K562 (cell line): ENCODE measurements at regions not wholly inside any gene's neighbourhood (a gene's known extent, or its start where the extent isn't known, plus 50 kb on each side); places are given as distances from the start of the nearest gene placed in this dataset.

ENCODE experiments used
- ATAC-seq: fragments of 200-7000 bp; cut with Tn5 transposase; 3 replicates; pipeline ENCODE4 v1.9.1; 2020; ENCODE audit warnings: moderate library complexity
- BruUV-seq: library from RNA; stranded (reverse); fragments of 400-500 nt; replicated peaks from 2 replicates; lab custom pipeline; 2021; lab: Mats Ljungman, UMichigan
- CTCF ChIA-PET: fragments of 300-600 bp; formaldehyde crosslinking; extraction: SDS; loops from one replicate; lab custom pipeline; 2021; ENCODE audit warnings: low intra/inter-chr PET ratio; lab: Yijun Ruan, JAX
- POLR2A ChIA-PET: fragments of 300-600, 350-650 bp; sonication (Branson Sonifier 250); formaldehyde crosslinking; extraction: SDS; loops from one replicate; lab custom pipeline; 2021; ENCODE audit warnings: antibody characterized with exemption, inconsistent platforms; lab: Yijun Ruan, JAX
- DNase-seq, 4 experiments: peaks; one replicate each; pipeline versions ENCODE4 v3.0.0 to v3.0.0-alpha.2; 2011 to 2018; ENCODE audit warnings: low spot score in 3 of 4, mixed read lengths in 3 of 4; ENCODE audit errors: extremely low read depth in 1 of 4
- FAIRE-seq: peaks from 2 replicates; lab custom pipeline; 2011; peaks lifted over from hg19 to GRCh38; lab: Jason Lieb, UNC
- H2AFZ ChIP-seq: 2 replicates; pipeline ENCODE4 v1.6.0; 2011; ENCODE audit warnings: low read depth, low read length, control low read depth, inconsistent platforms
- H3K27ac ChIP-seq: fragments of 200-600 bp; 3 replicates; pipeline ENCODE4 v1.8.0; 2011; ENCODE audit warnings: low read depth, mild to moderate bottlenecking, control low read depth, inconsistent platforms, low read length, moderate library complexity, mixed read lengths; ENCODE audit errors: extremely low read depth
- H3K27me3 ChIP-seq, 2 experiments: fragments of 300-600 bp in 1 of 2; 2 replicates in 1 of 2; 3 replicates in 1 of 2; pipeline versions ENCODE4 v1.6.0 to v1.8.0; 2011; ENCODE audit warnings: inconsistent platforms in 2 of 2, low read length in 2 of 2, mild to moderate bottlenecking in 1 of 2, mixed read lengths in 1 of 2, moderate library complexity in 1 of 2; ENCODE audit not compliant: control insufficient read depth in 2 of 2, insufficient read depth in 2 of 2
- H3K36me3 ChIP-seq: fragments of 300-600 bp; 3 replicates; pipeline ENCODE4 v1.8.0; 2011; ENCODE audit warnings: mild to moderate bottlenecking, low read length, inconsistent platforms; ENCODE audit not compliant: control insufficient read depth, insufficient read depth
- H3K4me1 ChIP-seq, 2 experiments: fragments of 200-600 bp in 1 of 2; replicated peaks in 1 of 2; 2 replicates in 1 of 2; 3 replicates in 1 of 2; pipeline versions ENCODE4 v1.5.1 to v1.8.0; 2011; ENCODE audit warnings: inconsistent platforms in 2 of 2, low read length in 2 of 2, mild to moderate bottlenecking in 1 of 2, mixed read lengths in 1 of 2, moderate library complexity in 1 of 2; ENCODE audit not compliant: control insufficient read depth in 2 of 2, insufficient read depth in 2 of 2
- H3K4me2 ChIP-seq: 2 replicates; pipeline ENCODE4 v1.6.1; 2011; ENCODE audit warnings: low read length, control low read depth, inconsistent platforms, mixed read lengths; ENCODE audit not compliant: insufficient read depth
- H3K4me3 ChIP-seq: fragments of 200-600 bp; sonication (generic), shearing (Covaris generic); 2 replicates; pipeline ENCODE4 v1.5.1; 2016; ENCODE audit warnings: control low read depth, inconsistent platforms
- H3K79me2 ChIP-seq: fragments of 200-600 bp; 3 replicates; pipeline ENCODE4 v1.8.0; 2011; ENCODE audit warnings: low read length, inconsistent platforms; ENCODE audit not compliant: control insufficient read depth, insufficient read depth
- H3K9ac ChIP-seq, 2 experiments: 2 replicates each; pipeline versions ENCODE4 v1.6.0 to v1.6.1; 2011; ENCODE audit warnings: low read depth in 2 of 2, low read length in 2 of 2, control low read depth in 1 of 2, inconsistent platforms in 1 of 2, mild to moderate bottlenecking in 1 of 2, mixed read lengths in 1 of 2; ENCODE audit not compliant: insufficient read depth in 1 of 2
- H3K9me1 ChIP-seq: one replicate; pipeline ENCODE4 v1.6.0; 2011; ENCODE audit warnings: inconsistent platforms, mild to moderate bottlenecking, low read length, moderate library complexity; ENCODE audit not compliant: control insufficient read depth, insufficient read depth
- H3K9me3 ChIP-seq: replicated peaks from 2 replicates; pipeline ENCODE4 v1.5.1; 2011; ENCODE audit warnings: low read depth, low read length, inconsistent platforms; ENCODE audit not compliant: control insufficient read depth, insufficient read depth
- H4K20me1 ChIP-seq: replicated peaks from 2 replicates; pipeline ENCODE4 v1.6.1; 2011; ENCODE audit warnings: low read length, inconsistent platforms, mixed read lengths; ENCODE audit not compliant: control insufficient read depth, insufficient read depth
- ARID2 ChIP-seq: fragments of 450-650 bp; IDR thresholded peaks from 2 replicates; pipeline ENCODE4 v1.6.1; 2017; ENCODE audit warnings: antibody characterized with exemption, mild to moderate bottlenecking
- GABPB2 ChIP-seq: fragments of 250-450 bp; sonication (Bioruptor Pico); conservative IDR thresholded peaks from 2 replicates; pipeline ENCODE4 v1.5.1; 2021; ENCODE audit warnings: mild to moderate bottlenecking
- GATAD2A ChIP-seq: fragments of 450-650 bp; IDR thresholded peaks from 2 replicates; pipeline ENCODE4 v1.6.1; 2017
- HDAC6 ChIP-seq: IDR thresholded peaks from 2 replicates; pipeline ENCODE4 v1.6.1; 2012; ENCODE audit warnings: low read depth, mild to moderate bottlenecking, control low read depth, inconsistent platforms, low read length, moderate library complexity
- NFIC ChIP-seq: fragments of 450-650 bp; IDR thresholded peaks from 2 replicates; pipeline ENCODE4 v1.6.1; 2017; ENCODE audit warnings: mild to moderate bottlenecking, inconsistent platforms
- NR2C1 ChIP-seq, 2 experiments: fragments of 450-650 bp; IDR thresholded peaks; 2 replicates each; pipeline ENCODE4 v1.6.1; 2017; ENCODE audit warnings: mild to moderate bottlenecking in 2 of 2, antibody characterized with exemption in 1 of 2, inconsistent platforms in 1 of 2, missing compliant biosample characterization in 1 of 2, missing genetic modification characterization in 1 of 2
- RBM25 ChIP-seq: fragments of 200-400 bp; formaldehyde crosslinking; IDR thresholded peaks from 2 replicates; pipeline ENCODE4 v1.6.1; 2018; ENCODE audit warnings: low read length, low read depth, moderate library complexity; ENCODE audit not compliant: severe bottlenecking
- TCF3 ChIP-seq: sonication (generic); formaldehyde crosslinking; IDR thresholded peaks from 2 replicates; pipeline ENCODE4 v1.4.0; 2020; ENCODE audit warnings: mild to moderate bottlenecking, missing genetic modification reagents
- TGIF2 ChIP-seq: sonication (generic); formaldehyde crosslinking; IDR thresholded peaks from 2 replicates; pipeline ENCODE4 v1.8.1; 2022; ENCODE audit warnings: mild to moderate bottlenecking, missing genetic modification reagents, moderate library complexity
- ZBTB12 ChIP-seq: fragments of 250-450 bp; sonication (Bioruptor Pico); IDR thresholded peaks from 2 replicates; pipeline ENCODE4 v1.4.0; 2020
- ZBTB33 ChIP-seq: sonication (generic); formaldehyde crosslinking; IDR thresholded peaks from 2 replicates; pipeline ENCODE4 v1.8.1; 2023; ENCODE audit warnings: mild to moderate bottlenecking, missing genetic modification reagents
- ZNF12 ChIP-seq: sonication (generic); formaldehyde crosslinking; IDR thresholded peaks from 2 replicates; pipeline ENCODE4 v1.4.0; 2020; ENCODE audit warnings: mild to moderate bottlenecking, missing genetic modification reagents
- ZNF41 ChIP-seq: fragments of 250-450 bp; sonication (Bioruptor Pico); conservative IDR thresholded peaks from 2 replicates; pipeline ENCODE4 v1.4.0; 2020; ENCODE audit warnings: mild to moderate bottlenecking
- ZNF449 ChIP-seq: fragments of 250-450 bp; sonication (Bioruptor Pico); IDR thresholded peaks from 2 replicates; pipeline ENCODE4 v1.8.0; 2022; ENCODE audit warnings: moderate library complexity, mild to moderate bottlenecking, inconsistent platforms
- WGBS: fragments of 100-300 bp; shearing (Covaris generic); methylation state at CpG from one replicate; pipeline ENCODE4 v1.1.6; 2016; ENCODE audit warnings: low coverage, mixed read lengths; ENCODE audit not compliant: insufficient coverage; ENCODE audit errors: missing lambda C conversion rate; 5-methylcytosine and 5-hydroxymethylcytosine counted together
- in situ Hi-C: fragments of 300-500 bp; cut with MboI; formaldehyde crosslinking; loops from 4 replicates; pipeline ENCODE4 v1.15.0; 2018; ENCODE audit warnings: inconsistent platforms, mixed read lengths
- intact Hi-C: fragments of 100-400 bp; cut with micrococcal nuclease; formaldehyde crosslinking; loops from 2 replicates; pipeline ENCODE4 v1.14.2; 2022

- Histone ChIP-seq H3K36me3 (no peaks in the 10 kb centered on the region), H4K20me1 (no peaks in the 10 kb centered on the region), H2AFZ (no peak overlapping the region), H3K4me3 (no peak overlapping the region), H3K4me2 (no peak overlapping the region), H3K9me3 (no peaks in the 10 kb centered on the region), H3K79me2 (no peaks in the 10 kb centered on the region), H3K27ac (no peak overlapping the region), H3K4me1 (no peaks in the 10 kb centered on the region), H3K27me3 (no peaks in the 10 kb centered on the region), H3K9ac (no peak overlapping the region), H3K9me1 (no peaks in the 10 kb centered on the region)
- 0% methylated on average over 1 of the region's 1 CpG for WGBS
- ChIA-PET POLR2A (no interaction called here), CTCF (no interaction called here)
- in situ Hi-C loops (no loop called here), intact Hi-C loops (no loop called here)
- TF ChIP-seq TCF3 (CRISPR knock-in tag): no peak
- no peak for TF ChIP-seq RBM25
- no peak for TF ChIP-seq ARID2
- TF ChIP-seq NR2C1 (IDR thresholded peaks at IDR 0.05): no peak
- TF ChIP-seq NR2C1 (tag; IDR thresholded peaks at IDR 0.05): no peak
- no peak for TF ChIP-seq ZNF12
- FAIRE-seq (no peak), ATAC-seq (no peak), DNase-seq (no peak)
- BruUV-seq: no TSS peak
Measured at GRCh38 chr13:79853251-79853650, 372.3 kb downstream of the NDFIP2 start.

- Histone ChIP-seq H3K4me1 (no peaks in the 10 kb centered on the region), H2AFZ (no peak overlapping the region), H3K27me3 (no peaks in the 10 kb centered on the region), H3K4me3 (no peak overlapping the region), H3K9me3 (no peaks in the 10 kb centered on the region), H3K4me2 (no peak overlapping the region), H3K9ac (no peak overlapping the region), H3K36me3 (no peaks in the 10 kb centered on the region), H3K27ac (no peak overlapping the region), H4K20me1 (no peaks in the 10 kb centered on the region), H3K79me2 (no peaks in the 10 kb centered on the region), H3K9me1 (no peaks in the 10 kb centered on the region)
- intact Hi-C loops: no loop called here
- FAIRE-seq (no peak), DNase-seq (no peak), ATAC-seq (no peak)
- POLR2A ChIA-PET: no interaction called here
- CTCF ChIA-PET: no interaction called here
- BruUV-seq: no TSS peak
- in situ Hi-C loops: no loop called here
- TF ChIP-seq TCF3 (CRISPR knock-in tag): no peak
- no peak for TF ChIP-seq ZBTB12 (CRISPR knock-in tag)
- TF ChIP-seq NFIC: no peak
- no peak for TF ChIP-seq ZBTB33 (CRISPR knock-in tag)
- TF ChIP-seq ZNF449 (CRISPR knock-in tag): no peak
- no peak for TF ChIP-seq GABPB2 (CRISPR knock-in tag)
- no peak for TF ChIP-seq HDAC6
- no peak for TF ChIP-seq TGIF2 (CRISPR knock-in tag)
- no peak for TF ChIP-seq ZNF41 (CRISPR knock-in tag)
- TF ChIP-seq GATAD2A: no peak
Measured at GRCh38 chr13:79851318-79851717, 370.4 kb downstream of the NDFIP2 start.
